Epidermal melanocyte (primary cell): ENCODE measurements at regions not wholly inside any gene's neighbourhood (a gene's known extent, or its start where the extent isn't known, plus 50 kb on each side); places are given as distances from the start of the nearest gene placed in this dataset.

ENCODE experiments used
- DNase-seq: peaks from one replicate; pipeline ENCODE4 v3.0.0; 2011; ENCODE audit warnings: low spot score; ENCODE audit not compliant: insufficient read length

GRCh38 chr2:15806801-15807417, 133.4 kb upstream of the MYCN start:
- no peak for DNase-seq

DNA sequence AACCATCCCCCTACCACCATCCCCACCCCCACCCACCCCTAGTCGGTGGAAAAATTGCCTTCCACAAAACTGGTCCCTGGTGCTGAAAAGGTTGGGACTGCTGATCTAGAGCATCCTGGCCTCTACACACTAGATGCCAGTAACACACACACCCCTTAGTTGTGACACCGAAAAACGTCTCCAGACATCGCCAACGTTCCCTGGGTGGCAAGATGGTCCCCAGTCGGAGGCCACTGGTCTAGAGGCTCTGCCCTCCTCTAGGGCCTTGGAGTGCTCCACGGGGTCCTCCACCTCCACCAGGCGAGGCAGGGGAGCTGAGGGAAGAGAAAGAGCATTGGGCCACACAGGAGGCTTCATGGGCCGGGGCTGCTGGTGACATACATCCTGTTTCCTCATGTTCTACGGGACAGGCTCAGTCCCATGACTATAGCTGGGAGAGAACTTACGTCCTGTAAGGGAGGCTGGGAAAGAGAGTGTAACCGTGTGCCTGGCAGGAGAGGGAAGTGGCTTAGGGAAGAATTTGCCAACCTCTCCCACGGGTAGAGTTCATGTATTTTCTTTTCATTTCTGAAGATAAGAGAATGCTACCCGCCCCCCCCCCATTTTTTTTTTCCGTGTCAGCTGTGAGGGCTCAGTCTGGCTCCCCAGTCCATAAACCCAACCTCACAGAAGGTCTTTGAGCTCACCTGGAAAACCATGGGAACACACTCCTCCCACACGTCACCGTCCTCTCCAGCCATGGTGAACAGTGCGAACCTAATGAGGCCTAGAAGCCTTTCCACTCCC, 132.7 kb upstream of the MYCN start:
- no peak for DNase-seq

- no peak for DNase-seq
Observed at GRCh38 chr2:15808204-15808910, 132.0 kb upstream of the MYCN start.

- no peak for DNase-seq
Observed at GRCh38 chr2:15808944-15809343, 131.4 kb upstream of the MYCN start.

DNA sequence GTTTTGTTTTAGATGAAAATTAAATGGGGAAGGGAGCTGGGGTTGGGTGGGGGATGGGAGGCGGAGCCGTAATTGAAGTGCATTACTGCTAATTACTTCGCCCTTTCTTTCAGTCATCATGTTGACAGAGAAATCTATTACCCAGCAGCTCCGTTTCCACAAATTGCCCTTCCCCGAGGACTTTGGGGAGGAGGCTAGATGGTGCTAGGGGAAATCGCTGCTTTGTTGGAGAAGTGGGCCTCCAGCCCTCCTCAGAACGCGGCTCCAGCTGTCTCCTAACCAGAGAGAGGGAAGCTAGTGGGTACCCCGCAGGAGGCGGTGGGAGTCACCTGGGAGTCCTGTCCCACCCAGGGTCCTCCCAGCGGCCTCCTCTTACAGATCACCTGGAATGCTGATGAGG, 130.9 kb upstream of the MYCN start:
- no peak for DNase-seq

DNA sequence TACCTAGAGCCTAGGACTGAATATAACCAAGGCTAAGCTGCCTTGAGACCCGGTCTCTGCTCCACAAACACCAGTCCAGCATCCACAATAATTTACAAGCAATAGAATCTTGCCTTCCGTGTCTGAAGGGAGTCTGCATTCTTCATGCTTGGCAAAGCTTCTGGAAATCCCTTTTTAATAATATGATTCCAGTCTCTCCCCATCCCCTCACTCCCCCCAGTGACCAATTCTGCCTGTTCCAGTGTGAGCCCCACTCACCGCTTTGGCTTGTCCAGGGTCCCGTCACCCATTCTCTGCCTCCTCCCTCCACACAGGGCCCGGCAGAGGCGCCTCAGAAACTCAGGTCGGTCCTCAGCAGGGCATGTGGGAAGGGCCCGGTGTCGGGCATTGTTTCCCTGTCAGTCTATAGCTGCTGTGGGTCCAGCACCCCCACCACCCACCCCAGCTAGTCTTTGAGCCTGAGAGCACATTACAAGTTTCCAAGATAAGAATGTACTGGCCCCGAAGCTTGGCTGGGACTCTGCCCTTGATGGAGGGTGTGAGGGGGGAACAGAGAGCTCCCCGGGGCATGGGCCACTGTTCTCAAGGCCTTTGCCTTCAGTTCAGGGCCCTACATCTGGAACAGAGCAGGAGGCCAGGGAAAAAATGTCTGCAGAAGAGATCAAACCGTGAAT, 129.7 kb upstream of the MYCN start:
- no peak for DNase-seq

- no peak for DNase-seq
Observed at GRCh38 chr2:15811367-15811766, 129.0 kb upstream of the MYCN start.

GRCh38 chr2:15812187-15812780, 128.1 kb upstream of the MYCN start:
- DNase-seq = no peak

GRCh38 chr2:15813481-15814266, 126.7 kb upstream of the MYCN start:
- DNase-seq = no peak

GRCh38 chr2:15814403-15814802, 125.9 kb upstream of the MYCN start:
- no peak for DNase-seq

- DNase-seq = no peak
Observed at GRCh38 chr2:15814946-15815345, 125.4 kb upstream of the MYCN start.

- no peak for DNase-seq
Observed at GRCh38 chr2:15816226-15816625, 124.1 kb upstream of the MYCN start.

- DNase-seq = no peak
Observed at GRCh38 chr2:15816674-15817406, 123.5 kb upstream of the MYCN start.

- DNase-seq = no peak
Observed at GRCh38 chr2:15817748-15818147, 122.6 kb upstream of the MYCN start.

DNA sequence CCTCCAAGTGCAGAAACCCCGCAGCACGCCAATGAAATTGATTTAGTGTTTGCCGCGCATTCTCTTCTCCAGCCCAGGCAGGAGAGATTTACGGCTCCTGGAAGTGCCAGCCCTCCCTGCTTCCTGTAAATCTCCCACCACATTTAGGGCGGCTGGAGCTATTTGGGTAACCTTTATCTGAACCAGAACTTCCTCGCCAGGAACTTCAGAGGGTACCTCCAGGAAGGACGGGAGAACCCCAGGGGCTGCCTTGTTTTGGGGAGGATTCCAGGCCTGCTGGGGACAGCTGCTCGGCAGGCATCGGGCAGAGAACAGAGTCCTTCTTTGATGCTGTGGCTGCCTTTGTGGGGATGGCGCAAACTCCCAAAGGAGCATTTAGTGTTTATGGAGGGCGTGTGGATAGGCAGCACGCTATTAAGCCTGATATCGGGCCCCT, 122.0 kb upstream of the MYCN start:
- DNase-seq = no peak

DNA sequence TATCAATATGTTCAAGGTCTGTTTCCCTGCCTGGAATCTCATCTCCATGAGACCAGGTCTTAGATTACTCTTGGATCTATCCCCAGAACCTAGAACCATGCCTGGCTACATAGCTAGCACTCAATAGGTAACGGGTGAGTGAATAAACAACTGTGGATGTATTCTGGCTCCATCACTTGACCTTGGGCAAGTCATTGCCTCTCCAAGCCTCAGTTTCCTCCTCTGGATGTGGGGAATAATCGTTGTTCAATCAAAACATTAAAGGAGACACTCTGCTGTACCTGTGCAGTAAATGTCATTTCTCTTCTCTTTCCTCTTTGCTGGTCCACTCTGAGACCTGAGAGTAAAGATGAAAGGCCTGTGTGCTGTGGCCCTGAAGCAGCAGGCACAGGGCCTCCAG, 121.5 kb upstream of the MYCN start:
- DNase-seq = no peak

DNA sequence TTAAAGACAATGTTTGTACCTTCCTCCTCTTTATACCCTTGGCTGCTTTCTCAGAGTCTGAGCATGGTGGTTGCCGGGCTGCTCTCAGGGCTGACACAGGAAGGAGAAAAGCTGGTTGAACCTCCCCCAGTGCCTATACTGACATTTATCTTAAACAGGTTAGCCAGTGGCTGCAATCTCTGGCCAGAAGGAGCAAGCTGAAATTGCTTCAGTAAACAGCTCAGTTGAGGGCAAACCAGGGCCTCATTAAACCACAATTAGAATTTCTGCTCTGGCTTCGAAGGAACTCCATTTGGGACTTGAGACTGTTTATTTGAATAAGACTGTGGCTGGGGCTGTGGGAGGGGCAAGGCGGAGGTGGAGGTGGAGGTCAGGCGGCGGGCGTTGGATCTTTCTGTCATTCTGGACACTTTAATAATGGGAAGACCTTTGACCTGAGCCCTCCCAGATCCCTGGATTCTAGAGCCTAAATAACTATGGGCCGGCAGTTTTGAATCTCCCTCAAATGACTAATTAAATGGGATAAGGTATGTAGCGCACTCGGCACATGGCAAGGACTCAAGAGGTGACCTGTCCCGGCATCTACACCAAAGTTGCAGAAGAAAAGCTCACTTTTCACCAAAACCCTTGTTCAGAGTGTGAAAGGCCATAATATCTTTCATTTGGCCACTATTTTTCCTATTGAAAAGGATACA, 120.6 kb upstream of the MYCN start:
- no peak for DNase-seq

DNA sequence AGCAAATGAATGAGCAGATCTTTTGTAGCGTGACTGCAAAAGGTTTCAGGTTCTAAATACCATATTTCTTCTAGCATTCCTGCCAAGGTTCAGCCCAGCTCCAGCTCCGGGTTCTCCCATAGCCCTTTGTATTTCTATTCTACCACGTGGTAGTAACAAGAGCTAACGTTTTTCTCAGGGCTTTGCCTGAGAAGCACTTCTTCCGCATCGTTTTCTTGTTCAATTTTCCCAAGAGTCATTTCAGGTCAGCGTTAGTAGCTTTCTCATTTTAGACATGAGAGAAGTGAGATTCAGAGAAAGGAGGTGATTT, 120.1 kb upstream of the MYCN start:
- no peak for DNase-seq

DNA sequence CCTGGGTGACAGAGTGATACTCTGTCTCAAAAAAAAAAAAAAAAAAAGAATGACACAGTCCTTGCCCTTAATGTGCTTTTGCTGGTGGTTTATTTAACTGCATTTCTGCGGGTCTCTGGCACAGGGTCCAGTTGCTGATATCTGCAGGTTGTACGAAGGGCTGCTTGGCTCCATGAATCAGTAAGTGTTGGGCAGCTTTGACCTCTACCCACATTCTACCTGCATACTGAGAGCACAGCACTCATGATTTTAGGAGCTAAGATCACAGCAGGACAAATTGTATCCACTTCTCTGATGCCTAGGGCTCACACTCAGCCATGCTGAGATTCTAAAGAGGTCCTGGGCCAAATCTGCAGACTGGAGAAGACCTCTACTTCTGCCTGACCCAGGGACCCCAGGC, 119.4 kb upstream of the MYCN start:
- DNase-seq = no peak
